ENCODE measurements at regions not wholly inside any gene's neighbourhood (a gene's known extent, or its start where the extent isn't known, plus 50 kb on each side); places are given as distances from the start of the nearest gene placed in this dataset.

DNA sequence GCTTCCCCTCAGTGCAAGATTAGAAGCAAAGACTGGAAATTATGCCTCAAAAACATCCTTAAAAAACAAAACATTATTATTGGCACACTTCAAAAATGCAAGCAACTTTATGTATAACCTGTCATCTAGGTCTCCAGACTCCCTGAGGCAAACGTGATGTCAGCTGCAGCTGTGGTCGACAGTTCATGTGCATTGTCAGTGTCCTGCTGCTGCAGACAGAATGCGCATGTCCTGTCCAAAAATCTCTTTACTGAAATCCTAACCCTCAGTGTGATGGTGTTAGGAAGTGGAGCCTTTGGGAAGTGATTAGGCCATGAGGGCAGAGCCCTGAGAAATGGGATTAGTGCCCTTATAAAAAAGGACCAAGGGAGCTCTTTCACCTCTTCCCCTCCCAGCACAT, 126.9 kb downstream of the CYRIA start:
- TF ChIP-seq ZNF8 (CRISPR knock-in tag; IDR thresholded peaks at IDR 0.05) (no peak), ZC3H10 (CRISPR knock-in tag; IDR thresholded peaks at IDR 0.05) (no peak), RARB (CRISPR knock-in tag; IDR thresholded peaks at IDR 0.05) (no peak), ESRRG (CRISPR knock-in tag; IDR thresholded peaks at IDR 0.05) (no peak), ZNF565 (CRISPR knock-in tag; conservative IDR thresholded peaks at IDR 0.05; ENCODE audit: low read depth) (no peak), ZNF70 (CRISPR knock-in tag; IDR thresholded peaks at IDR 0.05) (no peak), CSDC2 (CRISPR knock-in tag; IDR thresholded peaks at IDR 0.05) (no peak), ZFP30 (CRISPR knock-in tag; IDR thresholded peaks at IDR 0.05) (no peak)
- TF ChIP-seq, protein P1, sequence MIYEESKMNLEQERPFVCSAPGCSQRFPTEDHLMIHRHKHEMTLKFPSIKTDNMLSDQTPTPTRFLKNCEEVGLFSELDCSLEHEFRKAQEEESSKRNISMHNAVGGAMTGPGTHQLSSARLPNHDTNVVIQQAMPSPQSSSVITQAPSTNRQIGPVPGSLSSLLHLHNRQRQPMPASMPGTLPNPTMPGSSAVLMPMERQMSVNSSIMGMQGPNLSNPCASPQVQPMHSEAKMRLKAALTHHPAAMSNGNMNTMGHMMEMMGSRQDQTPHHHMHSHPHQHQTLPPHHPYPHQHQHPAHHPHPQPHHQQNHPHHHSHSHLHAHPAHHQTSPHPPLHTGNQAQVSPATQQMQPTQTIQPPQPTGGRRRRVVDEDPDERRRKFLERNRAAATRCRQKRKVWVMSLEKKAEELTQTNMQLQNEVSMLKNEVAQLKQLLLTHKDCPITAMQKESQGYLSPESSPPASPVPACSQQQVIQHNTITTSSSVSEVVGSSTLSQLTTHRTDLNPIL (CRISPR knock-in tag; IDR thresholded peaks at IDR 0.05; ENCODE audit: low read depth) = no peak
- TF ChIP-seq, protein P2, sequence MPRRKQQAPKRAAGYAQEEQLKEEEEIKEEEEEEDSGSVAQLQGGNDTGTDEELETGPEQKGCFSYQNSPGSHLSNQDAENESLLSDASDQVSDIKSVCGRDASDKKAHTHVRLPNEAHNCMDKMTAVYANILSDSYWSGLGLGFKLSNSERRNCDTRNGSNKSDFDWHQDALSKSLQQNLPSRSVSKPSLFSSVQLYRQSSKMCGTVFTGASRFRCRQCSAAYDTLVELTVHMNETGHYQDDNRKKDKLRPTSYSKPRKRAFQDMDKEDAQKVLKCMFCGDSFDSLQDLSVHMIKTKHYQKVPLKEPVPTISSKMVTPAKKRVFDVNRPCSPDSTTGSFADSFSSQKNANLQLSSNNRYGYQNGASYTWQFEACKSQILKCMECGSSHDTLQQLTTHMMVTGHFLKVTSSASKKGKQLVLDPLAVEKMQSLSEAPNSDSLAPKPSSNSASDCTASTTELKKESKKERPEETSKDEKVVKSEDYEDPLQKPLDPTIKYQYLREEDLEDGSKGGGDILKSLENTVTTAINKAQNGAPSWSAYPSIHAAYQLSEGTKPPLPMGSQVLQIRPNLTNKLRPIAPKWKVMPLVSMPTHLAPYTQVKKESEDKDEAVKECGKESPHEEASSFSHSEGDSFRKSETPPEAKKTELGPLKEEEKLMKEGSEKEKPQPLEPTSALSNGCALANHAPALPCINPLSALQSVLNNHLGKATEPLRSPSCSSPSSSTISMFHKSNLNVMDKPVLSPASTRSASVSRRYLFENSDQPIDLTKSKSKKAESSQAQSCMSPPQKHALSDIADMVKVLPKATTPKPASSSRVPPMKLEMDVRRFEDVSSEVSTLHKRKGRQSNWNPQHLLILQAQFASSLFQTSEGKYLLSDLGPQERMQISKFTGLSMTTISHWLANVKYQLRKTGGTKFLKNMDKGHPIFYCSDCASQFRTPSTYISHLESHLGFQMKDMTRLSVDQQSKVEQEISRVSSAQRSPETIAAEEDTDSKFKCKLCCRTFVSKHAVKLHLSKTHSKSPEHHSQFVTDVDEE (CRISPR knock-in tag; IDR thresholded peaks at IDR 0.05) = no peak
- TF ChIP-seq, protein P3, sequence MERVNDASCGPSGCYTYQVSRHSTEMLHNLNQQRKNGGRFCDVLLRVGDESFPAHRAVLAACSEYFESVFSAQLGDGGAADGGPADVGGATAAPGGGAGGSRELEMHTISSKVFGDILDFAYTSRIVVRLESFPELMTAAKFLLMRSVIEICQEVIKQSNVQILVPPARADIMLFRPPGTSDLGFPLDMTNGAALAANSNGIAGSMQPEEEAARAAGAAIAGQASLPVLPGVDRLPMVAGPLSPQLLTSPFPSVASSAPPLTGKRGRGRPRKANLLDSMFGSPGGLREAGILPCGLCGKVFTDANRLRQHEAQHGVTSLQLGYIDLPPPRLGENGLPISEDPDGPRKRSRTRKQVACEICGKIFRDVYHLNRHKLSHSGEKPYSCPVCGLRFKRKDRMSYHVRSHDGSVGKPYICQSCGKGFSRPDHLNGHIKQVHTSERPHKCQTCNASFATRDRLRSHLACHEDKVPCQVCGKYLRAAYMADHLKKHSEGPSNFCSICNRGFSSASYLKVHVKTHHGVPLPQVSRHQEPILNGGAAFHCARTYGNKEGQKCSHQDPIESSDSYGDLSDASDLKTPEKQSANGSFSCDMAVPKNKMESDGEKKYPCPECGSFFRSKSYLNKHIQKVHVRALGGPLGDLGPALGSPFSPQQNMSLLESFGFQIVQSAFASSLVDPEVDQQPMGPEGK (CRISPR knock-in tag; IDR thresholded peaks at IDR 0.05; ENCODE audit: borderline replicate concordance) = no peak
